GM23248 (cell line): ENCODE measurements at regions not wholly inside any gene's neighbourhood (a gene's known extent, or its start where the extent isn't known, plus 50 kb on each side); places are given as distances from the start of the nearest gene placed in this dataset.

Experiments
- DNase-seq: peaks from one replicate; pipeline ENCODE4 v3.0.0-alpha.2; 2015
- H2AFZ ChIP-seq: fragments of 200-600 bp; sonication (generic); 2 replicates; pipeline ENCODE4 v1.6.1; 2016; ENCODE audit warnings: antibody characterized with exemption
- H3F3A ChIP-seq: fragments of 200-600 bp; sonication (generic); 2 replicates; pipeline ENCODE4 v1.6.1; 2016; ENCODE audit warnings: mild to moderate bottlenecking, antibody characterized with exemption, mixed run types; ENCODE audit not compliant: insufficient read depth
- H3K27ac ChIP-seq: fragments of 200-600 bp; sonication (generic); 2 replicates; pipeline ENCODE4 v1.5.1; 2016; ENCODE audit warnings: mild to moderate bottlenecking
- H3K27me3 ChIP-seq: fragments of 200-600 bp; sonication (generic); replicated peaks from 2 replicates; pipeline ENCODE4 v1.6.1; 2016; ENCODE audit warnings: mild to moderate bottlenecking; ENCODE audit not compliant: insufficient read depth
- H3K36me3 ChIP-seq: fragments of 200-600 bp; sonication (generic); 2 replicates; pipeline ENCODE4 v1.6.1; 2016; ENCODE audit warnings: low read depth, mild to moderate bottlenecking
- H3K4me1 ChIP-seq: fragments of 200-600 bp; sonication (generic); 2 replicates; pipeline ENCODE4 v1.6.1; 2016; ENCODE audit warnings: mild to moderate bottlenecking; ENCODE audit not compliant: insufficient read depth
- H3K4me2 ChIP-seq: fragments of 200-600 bp; sonication (generic); one replicate; pipeline ENCODE4 v1.6.1; 2016; ENCODE audit warnings: mild to moderate bottlenecking; ENCODE audit not compliant: unreplicated experiment
- H3K4me3 ChIP-seq: fragments of 200-600 bp; sonication (generic); 2 replicates; pipeline ENCODE4 v1.5.1; 2016; ENCODE audit warnings: mild to moderate bottlenecking
- H3K79me2 ChIP-seq: fragments of 200-600 bp; sonication (generic); 2 replicates; pipeline ENCODE4 v1.6.1; 2016; ENCODE audit warnings: mild to moderate bottlenecking; ENCODE audit not compliant: insufficient read depth
- H3K9ac ChIP-seq: fragments of 200-600 bp; sonication (generic); 2 replicates; pipeline ENCODE4 v1.6.1; 2016; ENCODE audit warnings: mild to moderate bottlenecking
- H3K9me2 ChIP-seq: fragments of 200-600 bp; sonication (generic); 2 replicates; pipeline ENCODE4 v1.6.1; 2016; ENCODE audit warnings: mixed run types, mild to moderate bottlenecking, moderate library complexity; ENCODE audit not compliant: insufficient read depth
- H3K9me3 ChIP-seq: fragments of 200-600 bp; sonication (generic); one replicate; pipeline ENCODE4 v1.6.1; 2017; ENCODE audit warnings: low read depth
- H4K20me1 ChIP-seq: fragments of 200-600 bp; sonication (generic); 2 replicates; pipeline ENCODE4 v1.6.0; 2016; ENCODE audit not compliant: insufficient read depth
- EZH2 ChIP-seq: fragments of 200-600 bp; sonication (generic); IDR thresholded peaks from 2 replicates; pipeline ENCODE4 v1.6.1; 2018; ENCODE audit warnings: antibody characterized with exemption, mild to moderate bottlenecking; ENCODE audit not compliant: insufficient read depth, poor library complexity, severe bottlenecking
- EZH2phosphoT487 ChIP-seq: fragments of 200-600 bp; sonication (generic); IDR thresholded peaks from 2 replicates; pipeline ENCODE4 v1.6.1; 2018; ENCODE audit warnings: antibody characterized with exemption, moderate library complexity, mild to moderate bottlenecking, low read depth; ENCODE audit not compliant: insufficient read depth
- WGBS, 2 experiments: methylation state at CpG; one replicate each; pipeline ENCODE4 v1.1.6; 2015 to 2017; ENCODE audit warnings: low lambda C conversion rate in 2 of 2, low coverage in 1 of 2; ENCODE audit errors: missing lambda C conversion rate in 2 of 2; 5-methylcytosine and 5-hydroxymethylcytosine counted together
- in situ Hi-C: fragments of 300-500 bp; cut with MboI; formaldehyde crosslinking; loops from 2 replicates; pipeline ENCODE4 v1.15.0; 2020

DNA sequence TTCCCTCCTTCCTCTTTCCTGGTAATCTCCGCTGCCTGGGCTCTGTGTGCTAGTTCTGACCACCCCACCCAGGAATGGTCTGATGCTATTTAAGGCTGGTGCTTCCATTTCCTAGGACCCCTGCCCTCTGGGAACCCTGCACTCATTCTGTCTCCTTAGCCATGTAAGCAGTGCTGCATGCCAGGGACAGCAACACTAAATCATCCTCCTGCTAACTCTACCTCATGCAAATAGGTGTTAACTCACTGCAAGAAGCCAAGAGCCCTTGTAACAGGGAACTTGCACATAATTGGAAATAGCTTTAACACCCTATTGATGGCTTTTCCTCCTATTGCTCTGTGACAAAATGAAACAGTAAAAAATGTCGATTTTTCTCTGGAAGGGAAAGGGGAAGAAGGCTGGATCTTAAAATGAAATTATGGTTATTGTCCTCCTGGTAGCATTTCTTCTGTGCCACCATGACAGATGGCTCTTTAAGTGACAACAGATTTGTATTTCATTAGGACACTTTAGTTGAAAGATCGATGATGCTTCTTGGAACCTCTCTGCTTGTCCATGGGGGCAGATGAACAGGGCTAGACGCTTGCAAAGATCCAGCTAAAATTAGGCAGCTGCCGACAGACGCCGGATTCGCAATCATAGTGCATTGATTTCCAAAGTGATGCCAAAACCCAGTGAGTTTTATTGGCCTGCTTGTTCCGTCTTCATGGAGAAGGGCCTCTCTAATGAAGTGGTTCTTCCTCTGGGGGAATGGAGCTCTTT lies 551.7 kb downstream of the MATN1 start:
- no peaks in the 10 kb centered on the region for H3K36me3 ChIP-seq
- no peak overlapping the region for H3K9ac ChIP-seq
- H3K4me2 ChIP-seq, result no peak overlapping the region
- H4K20me1 ChIP-seq, result no peaks in the 10 kb centered on the region
- 59% methylated on average over 9 of the region's 9 CpGs for WGBS, 2 experiments
- H2AFZ ChIP-seq, result no peak overlapping the region
- H3K4me3 ChIP-seq, result no peak overlapping the region
- no peaks in the 10 kb centered on the region for H3F3A ChIP-seq
- in situ Hi-C loops, result no loop called here
- no peaks in the 10 kb centered on the region for H3K9me3 ChIP-seq
- no peak for TF ChIP-seq EZH2phosphoT487
- no peak for TF ChIP-seq EZH2
- DNase-seq, result no peak
- H3K27ac ChIP-seq, result no peak overlapping the region
- H3K4me1 ChIP-seq, result no peaks in the 10 kb centered on the region
- no peaks in the 10 kb centered on the region for H3K79me2 ChIP-seq
- H3K9me2 ChIP-seq, result no peaks in the 10 kb centered on the region
- peaks cover 10% of the 10 kb centered on the region for H3K27me3 ChIP-seq

DNA sequence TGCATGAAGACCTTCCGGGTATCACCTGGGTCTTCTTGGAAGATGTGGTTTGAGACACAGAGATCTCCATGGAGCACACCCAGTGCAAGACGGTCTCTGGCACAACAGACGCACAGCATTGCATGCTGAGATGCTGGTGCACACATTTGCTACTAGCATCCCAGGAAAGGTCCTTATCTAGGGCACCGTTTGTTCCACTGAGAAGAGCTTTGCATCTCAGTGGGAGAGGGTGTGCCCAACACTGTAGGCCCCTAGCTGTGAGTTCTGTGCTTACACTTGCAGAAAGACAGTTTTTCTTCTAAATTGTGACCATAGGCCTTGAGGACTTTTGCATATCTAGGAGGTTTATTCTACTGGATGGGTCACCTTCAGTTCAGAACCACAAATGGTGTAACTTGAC lies 554.1 kb downstream of the MATN1 start:
- H3K27ac ChIP-seq, result no peak overlapping the region
- no peaks in the 10 kb centered on the region for H3F3A ChIP-seq
- no peaks in the 10 kb centered on the region for H3K9me3 ChIP-seq
- DNase-seq, result no peak
- peaks cover 17% of the 10 kb centered on the region for H3K27me3 ChIP-seq
- 41 to 46% methylated on average over 4 of the region's 4 CpGs for WGBS, 2 experiments
- no peaks in the 10 kb centered on the region for H3K79me2 ChIP-seq
- H3K4me3 ChIP-seq, result no peak overlapping the region
- no peaks in the 10 kb centered on the region for H3K36me3 ChIP-seq
- no peaks in the 10 kb centered on the region for H4K20me1 ChIP-seq
- H3K4me2 ChIP-seq, result no peak overlapping the region
- TF ChIP-seq EZH2phosphoT487 (no peak), EZH2 (no peak)
- no peaks in the 10 kb centered on the region for H3K4me1 ChIP-seq
- H3K9ac ChIP-seq, result no peak overlapping the region
- no peaks in the 10 kb centered on the region for H3K9me2 ChIP-seq
- in situ Hi-C loops, result no loop called here
- no peak overlapping the region for H2AFZ ChIP-seq

- WGBS, 2 experiments, result 49 to 56% methylated on average over 5 of the region's 5 CpGs
- Histone ChIP-seq H2AFZ (no peak overlapping the region), H3F3A (no peaks in the 10 kb centered on the region), H3K27me3 (peaks cover 17% of the 10 kb centered on the region), H3K9ac (no peak overlapping the region), H3K4me2 (no peak overlapping the region), H3K4me1 (no peaks in the 10 kb centered on the region), H3K27ac (no peak overlapping the region), H4K20me1 (no peaks in the 10 kb centered on the region), H3K36me3 (no peaks in the 10 kb centered on the region), H3K4me3 (no peak overlapping the region), H3K9me3 (no peaks in the 10 kb centered on the region), H3K9me2 (no peaks in the 10 kb centered on the region), H3K79me2 (no peaks in the 10 kb centered on the region)
- in situ Hi-C loops, result no loop called here
- no peak for DNase-seq
- TF ChIP-seq EZH2phosphoT487 (no peak), EZH2 (no peak)
Measured at GRCh38 chr1:30166174-30166573, 557.2 kb downstream of the MATN1 start.

DNA sequence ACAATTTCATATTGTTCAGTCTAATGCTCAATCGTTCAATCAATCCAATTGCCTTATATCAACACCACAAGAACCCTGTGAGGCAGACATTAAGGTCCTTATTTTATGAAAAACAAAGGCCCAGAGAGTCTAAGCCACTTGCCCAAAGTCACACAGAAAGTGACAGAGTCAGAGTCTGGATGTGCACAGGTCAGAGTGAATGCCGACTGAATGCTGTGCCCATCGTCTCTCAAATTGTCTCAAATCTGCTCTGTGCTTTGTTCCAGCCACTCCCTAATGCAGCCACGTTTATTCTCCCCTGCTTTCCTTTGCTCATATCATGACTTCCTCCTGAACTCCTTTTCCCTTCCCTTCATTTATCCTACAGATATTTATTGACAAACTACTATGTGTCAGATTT lies 558.3 kb downstream of the MATN1 start:
- Histone ChIP-seq H3K9me2 (no peaks in the 10 kb centered on the region), H3K27me3 (peaks cover 14% of the 10 kb centered on the region), H3K9ac (no peak overlapping the region), H3K9me3 (no peaks in the 10 kb centered on the region), H4K20me1 (no peaks in the 10 kb centered on the region), H3K36me3 (no peaks in the 10 kb centered on the region), H3K4me1 (no peaks in the 10 kb centered on the region), H2AFZ (no peak overlapping the region), H3K27ac (no peak overlapping the region), H3K4me2 (no peak overlapping the region), H3F3A (no peaks in the 10 kb centered on the region), H3K79me2 (no peaks in the 10 kb centered on the region), H3K4me3 (no peak overlapping the region)
- no peak for DNase-seq
- 43% methylated on average over 4 of the region's 4 CpGs for WGBS, 2 experiments
- in situ Hi-C loops, result no loop called here
- no peak for TF ChIP-seq EZH2
- no peak for TF ChIP-seq EZH2phosphoT487
